Left lung (tissue), 4 donors: ENCODE measurements at regions not wholly inside any gene's neighbourhood (a gene's known extent, or its start where the extent isn't known, plus 50 kb on each side); places are given as distances from the start of the nearest gene placed in this dataset.

ENCODE experiments used
- ATAC-seq: fragments of 200-7000 bp; cut with Tn5 transposase; one replicate; pipeline ENCODE4 v1.9.1; 2020; ENCODE audit warnings: moderate library complexity
- DNase-seq, 4 donors: peaks; one replicate each; pipeline ENCODE4 v3.0.0-alpha.2; 2013 to 2020
- H3K27ac ChIP-seq, 2 donors: fragments of 200-600 bp; sonication (generic) in 1 of 2; one replicate each; pipeline versions ENCODE4 v1.5.0 to v1.8.0; 2020 to 2021
- H3K27me3 ChIP-seq, 2 donors: fragments of 200-600 bp; sonication (generic) in 1 of 2; one replicate each; pipeline versions ENCODE4 v1.5.0 to v1.8.0; 2020 to 2021
- H3K36me3 ChIP-seq, 2 donors: fragments of 200-600 bp; sonication (generic) in 1 of 2; one replicate each; pipeline versions ENCODE4 v1.5.0 to v1.8.0; 2020 to 2021
- H3K4me1 ChIP-seq, 2 donors: fragments of 200-600 bp; one replicate each; pipeline ENCODE4 v1.8.0; 2021
- H3K4me3 ChIP-seq, 2 donors: fragments of 200-600 bp; sonication (generic) in 1 of 2; one replicate each; pipeline versions ENCODE4 v1.5.0 to v1.8.0; 2020 to 2021; ENCODE audit warnings: mild to moderate bottlenecking in 1 of 2
- H3K9me3 ChIP-seq, 2 donors: fragments of 200-600 bp; sonication (generic) in 1 of 2; one replicate each; pipeline versions ENCODE4 v1.5.0 to v1.8.0; 2020 to 2021
- intact Hi-C, 2 donors: fragments of 100-400 bp; cut with DNase I; formaldehyde crosslinking; loops; one replicate each; pipeline versions ENCODE4 v1.11.2 to v1.14.2; 2022
- TF ChIP-seq, protein P1 (sequence below), 2 donors: fragments of 200-600 bp; sonication (generic) in 1 of 2; IDR thresholded peaks; one replicate each; pipeline versions ENCODE4 v1.5.0 to v1.8.0; 2021; ENCODE audit warnings: antibody characterized with exemption in 2 of 2
- donor health status: DM: no; HTN: yes; CAD: no.
- donor health status: DM: no; HTN: no; CAD: no.

GRCh38 chr7:24463474-24463873 lies 109.8 kb upstream of the PALS2 start:
- intact Hi-C loops, result no loop called here
- DNase-seq, result no peak
- Histone ChIP-seq H3K36me3 (no peaks in the 10 kb centered on the region), H3K4me3 (no peak overlapping the region), H3K27me3 (no peaks in the 10 kb centered on the region), H3K4me1 (no peaks in the 10 kb centered on the region), H3K9me3 (no peaks in the 10 kb centered on the region), H3K27ac (no peak overlapping the region)
- TF ChIP-seq, protein P1, sequence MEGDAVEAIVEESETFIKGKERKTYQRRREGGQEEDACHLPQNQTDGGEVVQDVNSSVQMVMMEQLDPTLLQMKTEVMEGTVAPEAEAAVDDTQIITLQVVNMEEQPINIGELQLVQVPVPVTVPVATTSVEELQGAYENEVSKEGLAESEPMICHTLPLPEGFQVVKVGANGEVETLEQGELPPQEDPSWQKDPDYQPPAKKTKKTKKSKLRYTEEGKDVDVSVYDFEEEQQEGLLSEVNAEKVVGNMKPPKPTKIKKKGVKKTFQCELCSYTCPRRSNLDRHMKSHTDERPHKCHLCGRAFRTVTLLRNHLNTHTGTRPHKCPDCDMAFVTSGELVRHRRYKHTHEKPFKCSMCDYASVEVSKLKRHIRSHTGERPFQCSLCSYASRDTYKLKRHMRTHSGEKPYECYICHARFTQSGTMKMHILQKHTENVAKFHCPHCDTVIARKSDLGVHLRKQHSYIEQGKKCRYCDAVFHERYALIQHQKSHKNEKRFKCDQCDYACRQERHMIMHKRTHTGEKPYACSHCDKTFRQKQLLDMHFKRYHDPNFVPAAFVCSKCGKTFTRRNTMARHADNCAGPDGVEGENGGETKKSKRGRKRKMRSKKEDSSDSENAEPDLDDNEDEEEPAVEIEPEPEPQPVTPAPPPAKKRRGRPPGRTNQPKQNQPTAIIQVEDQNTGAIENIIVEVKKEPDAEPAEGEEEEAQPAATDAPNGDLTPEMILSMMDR (IDR thresholded peaks at IDR 0.05), result no peak
- ATAC-seq, result no peak

GRCh38 chr7:24464861-24465260 lies 108.4 kb upstream of the PALS2 start:
- Histone ChIP-seq H3K4me3 (no peak overlapping the region), H3K27me3 (no peaks in the 10 kb centered on the region), H3K36me3 (no peaks in the 10 kb centered on the region), H3K27ac (no peak overlapping the region), H3K4me1 (no peaks in the 10 kb centered on the region), H3K9me3 (no peaks in the 10 kb centered on the region)
- DNase-seq (no peak), ATAC-seq (no peak)
- intact Hi-C loops, result no loop called here
- TF ChIP-seq, protein P1 (IDR thresholded peaks at IDR 0.05), result no peak

GRCh38 chr7:24466168-24466768 lies 107.0 kb upstream of the PALS2 start:
- Histone ChIP-seq H3K36me3 (no peaks in the 10 kb centered on the region), H3K27me3 (no peaks in the 10 kb centered on the region), H3K27ac (no peak overlapping the region), H3K4me1 (no peaks in the 10 kb centered on the region), H3K4me3 (no peak overlapping the region), H3K9me3 (no peaks in the 10 kb centered on the region)
- DNase-seq (no peak), ATAC-seq (no peak)
- TF ChIP-seq, protein P1 (IDR thresholded peaks at IDR 0.05), result no peak
- intact Hi-C loops, result no loop called here

DNA sequence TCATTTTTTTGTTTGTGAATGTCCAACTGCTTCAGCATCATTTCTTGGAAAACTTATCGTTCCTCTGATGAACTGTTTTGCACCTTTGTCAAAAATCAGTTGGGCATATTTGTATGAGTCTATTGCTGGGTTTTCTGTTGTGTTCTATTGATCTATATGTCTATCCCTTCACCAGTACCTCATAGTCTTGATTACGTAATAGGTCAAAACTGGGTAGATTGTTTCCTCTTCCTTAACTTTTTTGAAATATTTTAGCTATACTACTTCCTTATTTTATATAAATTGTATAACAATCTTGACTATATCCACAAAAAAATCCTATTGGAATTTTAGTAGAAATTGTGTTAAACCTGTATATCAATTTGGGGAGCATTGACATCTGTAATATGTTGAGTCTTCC lies 104.1 kb upstream of the PALS2 start:
- no peaks in the 10 kb centered on the region for H3K27me3 ChIP-seq
- no peaks in the 10 kb centered on the region for H3K4me1 ChIP-seq
- no peak for DNase-seq
- intact Hi-C loops, result no loop called here
- H3K9me3 ChIP-seq, result no peaks in the 10 kb centered on the region
- no peak overlapping the region for H3K27ac ChIP-seq
- TF ChIP-seq, protein P1 (IDR thresholded peaks at IDR 0.05), result no peak
- H3K4me3 ChIP-seq, result no peak overlapping the region
- ATAC-seq, result no peak
- no peaks in the 10 kb centered on the region for H3K36me3 ChIP-seq

DNA sequence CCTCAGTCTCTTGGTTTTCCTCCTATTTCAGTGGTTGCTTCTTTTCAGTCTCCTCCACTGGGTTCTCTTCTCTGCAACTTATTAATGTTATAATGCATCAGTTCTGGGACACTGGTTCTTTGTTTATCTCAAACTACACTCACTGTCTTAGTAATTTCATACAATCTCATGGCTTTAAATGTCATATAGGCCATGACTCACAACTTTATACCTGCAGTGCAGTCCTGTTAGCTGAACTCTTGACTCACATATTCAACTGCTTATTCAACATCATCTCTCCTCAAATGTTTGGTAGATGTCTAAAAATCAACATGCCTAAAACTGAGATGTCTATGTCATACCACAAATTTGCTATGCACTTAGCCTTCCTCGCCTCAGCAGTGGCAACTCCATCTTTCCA lies 101.2 kb upstream of the PALS2 start:
- Histone ChIP-seq H3K27ac (no peak overlapping the region), H3K4me3 (no peak overlapping the region), H3K4me1 (no peaks in the 10 kb centered on the region), H3K36me3 (no peaks in the 10 kb centered on the region), H3K9me3 (no peaks in the 10 kb centered on the region), H3K27me3 (no peaks in the 10 kb centered on the region)
- intact Hi-C loops, result no loop called here
- TF ChIP-seq, protein P1 (IDR thresholded peaks at IDR 0.05), result no peak
- no peak for ATAC-seq
- DNase-seq, result no peak
